ENCODE measurements at regions not wholly inside any gene's neighbourhood (a gene's known extent, or its start where the extent isn't known, plus 50 kb on each side); places are given as distances from the start of the nearest gene placed in this dataset.

GRCh38 chr11:116651098-116651736 lies 121.6 kb downstream of the BUD13 start:
- Histone ChIP-seq H3K36me3 (ENCODE audit: control insufficient read depth in 2 of 2, insufficient read depth in 2 of 2, low read length in 2 of 2) (no peaks in the 10 kb centered on the region), H3K9me3 (ENCODE audit: control insufficient read depth in 2 of 2, low read length in 2 of 2) (peaks cover 4 to 7% of the 10 kb centered on the region in 2 donors), H3K27me3 (ENCODE audit: control insufficient read depth in 1 of 2, insufficient read depth in 2 of 2, low read length in 2 of 2) (no peaks in the 10 kb centered on the region), H3K27ac (ENCODE audit: low read length) (no peak overlapping the region), H3K9ac (ENCODE audit: low read length in 2 of 2) (no peak overlapping the region), H3K4me3 (ENCODE audit: low read length in 2 of 2) (no peak overlapping the region), H3K4me1 (ENCODE audit: control insufficient read depth, insufficient read depth, low read length) (no peaks in the 10 kb centered on the region)

- peaks cover 0 to 9% of the 10 kb centered on the region in 2 donors for H3K9me3 ChIP-seq (ENCODE audit: control insufficient read depth in 2 of 2, low read length in 2 of 2)
- no peak overlapping the region for H3K4me3 ChIP-seq (ENCODE audit: low read length in 2 of 2)
- H3K27ac ChIP-seq (ENCODE audit: low read length), result no peak overlapping the region
- H3K27me3 ChIP-seq (ENCODE audit: control insufficient read depth in 1 of 2, insufficient read depth in 2 of 2, low read length in 2 of 2), result no peaks in the 10 kb centered on the region
- no peaks in the 10 kb centered on the region for H3K4me1 ChIP-seq (ENCODE audit: control insufficient read depth, insufficient read depth, low read length)
- no peaks in the 10 kb centered on the region for H3K36me3 ChIP-seq (ENCODE audit: control insufficient read depth in 2 of 2, insufficient read depth in 2 of 2, low read length in 2 of 2)
- no peak overlapping the region for H3K9ac ChIP-seq (ENCODE audit: low read length in 2 of 2)
These were observed 122.7 kb downstream of the BUD13 start for GRCh38 chr11:116650052-116650451.

- Histone ChIP-seq H3K27me3 (ENCODE audit: control insufficient read depth in 1 of 2, insufficient read depth in 2 of 2, low read length in 2 of 2) (no peaks in the 10 kb centered on the region), H3K36me3 (ENCODE audit: control insufficient read depth in 2 of 2, insufficient read depth in 2 of 2, low read length in 2 of 2) (no peaks in the 10 kb centered on the region), H3K9me3 (ENCODE audit: control insufficient read depth in 2 of 2, low read length in 2 of 2) (peaks cover 0 to 2% of the 10 kb centered on the region in 2 donors), H3K4me1 (ENCODE audit: control insufficient read depth, insufficient read depth, low read length) (no peaks in the 10 kb centered on the region), H3K27ac (ENCODE audit: low read length) (no peak overlapping the region), H3K4me3 (ENCODE audit: low read length in 2 of 2) (no peak overlapping the region), H3K9ac (ENCODE audit: low read length in 2 of 2) (no peak overlapping the region)
These were observed 123.5 kb downstream of the BUD13 start for GRCh38 chr11:116649268-116649667.

GRCh38 chr11:116648247-116649174 lies 124.3 kb downstream of the BUD13 start:
- H3K4me3 ChIP-seq (ENCODE audit: low read length in 2 of 2), result no peak overlapping the region
- no peaks in the 10 kb centered on the region for H3K27me3 ChIP-seq (ENCODE audit: control insufficient read depth in 1 of 2, insufficient read depth in 2 of 2, low read length in 2 of 2)
- H3K36me3 ChIP-seq (ENCODE audit: control insufficient read depth in 2 of 2, insufficient read depth in 2 of 2, low read length in 2 of 2), result no peaks in the 10 kb centered on the region
- H3K4me1 ChIP-seq (ENCODE audit: control insufficient read depth, insufficient read depth, low read length), result no peaks in the 10 kb centered on the region
- peaks cover 0 to 2% of the 10 kb centered on the region in 2 donors for H3K9me3 ChIP-seq (ENCODE audit: control insufficient read depth in 2 of 2, low read length in 2 of 2)
- no peak overlapping the region for H3K9ac ChIP-seq (ENCODE audit: low read length in 2 of 2)
- H3K27ac ChIP-seq (ENCODE audit: low read length), result no peak overlapping the region

- Histone ChIP-seq H3K4me3 (ENCODE audit: low read length in 2 of 2) (no peak overlapping the region), H3K36me3 (ENCODE audit: control insufficient read depth in 2 of 2, insufficient read depth in 2 of 2, low read length in 2 of 2) (no peaks in the 10 kb centered on the region), H3K27me3 (ENCODE audit: control insufficient read depth in 1 of 2, insufficient read depth in 2 of 2, low read length in 2 of 2) (peaks cover 0 to 3% of the 10 kb centered on the region in 2 donors), H3K9me3 (ENCODE audit: control insufficient read depth in 2 of 2, low read length in 2 of 2) (peaks cover 0 to 2% of the 10 kb centered on the region in 2 donors), H3K4me1 (ENCODE audit: control insufficient read depth, insufficient read depth, low read length) (no peaks in the 10 kb centered on the region), H3K27ac (ENCODE audit: low read length) (no peak overlapping the region), H3K9ac (ENCODE audit: low read length in 2 of 2) (no peak overlapping the region)
These were observed 125.3 kb downstream of the BUD13 start for GRCh38 chr11:116647305-116648080.

DNA sequence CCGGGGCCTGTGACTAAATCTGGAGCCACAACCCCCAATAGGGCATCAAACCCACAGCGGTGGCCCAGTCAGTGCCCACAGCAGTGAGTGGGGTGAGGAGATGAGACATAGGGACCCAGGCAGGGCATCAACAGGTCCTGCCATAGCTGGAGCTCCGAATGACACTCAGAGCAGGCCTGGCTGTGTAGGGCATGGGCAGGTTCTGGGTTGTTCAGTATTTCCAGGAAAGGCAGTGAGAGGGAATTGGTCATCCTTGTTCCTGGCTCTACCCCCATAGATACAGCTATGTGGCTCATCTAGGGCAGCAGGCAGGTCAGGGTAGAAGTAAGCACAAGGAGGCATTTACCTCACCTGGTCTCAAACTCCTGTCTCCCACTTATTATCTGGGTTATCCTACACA lies 126.6 kb downstream of the BUD13 start:
- H3K4me3 ChIP-seq (ENCODE audit: low read length in 2 of 2), result no peak overlapping the region
- H3K36me3 ChIP-seq (ENCODE audit: control insufficient read depth in 2 of 2, insufficient read depth in 2 of 2, low read length in 2 of 2), result no peaks in the 10 kb centered on the region
- H3K9ac ChIP-seq (ENCODE audit: low read length in 2 of 2), result no peak overlapping the region
- no peak overlapping the region for H3K27ac ChIP-seq (ENCODE audit: low read length)
- peaks cover 0 to 6% of the 10 kb centered on the region in 2 donors for H3K27me3 ChIP-seq (ENCODE audit: control insufficient read depth in 1 of 2, insufficient read depth in 2 of 2, low read length in 2 of 2)
- H3K9me3 ChIP-seq (ENCODE audit: control insufficient read depth in 2 of 2, low read length in 2 of 2), result peaks cover 0 to 2% of the 10 kb centered on the region in 2 donors
- no peaks in the 10 kb centered on the region for H3K4me1 ChIP-seq (ENCODE audit: control insufficient read depth, insufficient read depth, low read length)

DNA sequence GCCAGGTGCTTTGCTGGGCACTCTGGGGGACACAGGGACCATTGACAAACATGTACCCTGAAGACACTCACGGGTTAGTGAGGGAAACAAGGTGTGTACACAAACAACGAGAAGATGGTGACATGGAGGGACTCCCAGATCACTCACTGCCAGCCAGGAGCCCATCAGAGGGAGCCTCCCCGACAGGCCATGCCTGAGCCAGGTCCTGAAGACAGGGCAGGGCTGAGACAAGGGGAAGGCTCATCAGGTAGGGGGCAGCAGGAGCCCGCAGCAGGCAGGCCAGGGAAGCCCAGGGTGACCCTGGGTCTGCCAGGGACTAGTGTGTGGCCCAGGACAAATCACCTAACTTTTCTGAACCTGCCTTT lies 127.9 kb downstream of the BUD13 start:
- Histone ChIP-seq H3K9ac (ENCODE audit: low read length in 2 of 2) (no peak overlapping the region), H3K4me1 (ENCODE audit: control insufficient read depth, insufficient read depth, low read length) (no peaks in the 10 kb centered on the region), H3K27ac (ENCODE audit: low read length) (no peak overlapping the region), H3K36me3 (ENCODE audit: control insufficient read depth in 2 of 2, insufficient read depth in 2 of 2, low read length in 2 of 2) (no peaks in the 10 kb centered on the region), H3K4me3 (ENCODE audit: low read length in 2 of 2) (no peak overlapping the region), H3K27me3 (ENCODE audit: control insufficient read depth in 1 of 2, insufficient read depth in 2 of 2, low read length in 2 of 2) (peaks cover 0 to 12% of the 10 kb centered on the region in 2 donors), H3K9me3 (ENCODE audit: control insufficient read depth in 2 of 2, low read length in 2 of 2) (peaks cover 0 to 2% of the 10 kb centered on the region in 2 donors)

- peaks cover 0 to 2% of the 10 kb centered on the region in 2 donors for H3K9me3 ChIP-seq (ENCODE audit: control insufficient read depth in 2 of 2, low read length in 2 of 2)
- no peaks in the 10 kb centered on the region for H3K36me3 ChIP-seq (ENCODE audit: control insufficient read depth in 2 of 2, insufficient read depth in 2 of 2, low read length in 2 of 2)
- H3K4me3 ChIP-seq (ENCODE audit: low read length in 2 of 2), result no peak overlapping the region
- no peaks in the 10 kb centered on the region for H3K4me1 ChIP-seq (ENCODE audit: control insufficient read depth, insufficient read depth, low read length)
- no peak overlapping the region for H3K9ac ChIP-seq (ENCODE audit: low read length in 2 of 2)
- H3K27me3 ChIP-seq (ENCODE audit: control insufficient read depth in 1 of 2, insufficient read depth in 2 of 2, low read length in 2 of 2), result peaks cover 0 to 12% of the 10 kb centered on the region in 2 donors
- H3K27ac ChIP-seq (ENCODE audit: low read length), result no peak overlapping the region
These were observed 128.4 kb downstream of the BUD13 start for GRCh38 chr11:116644201-116644940.

DNA sequence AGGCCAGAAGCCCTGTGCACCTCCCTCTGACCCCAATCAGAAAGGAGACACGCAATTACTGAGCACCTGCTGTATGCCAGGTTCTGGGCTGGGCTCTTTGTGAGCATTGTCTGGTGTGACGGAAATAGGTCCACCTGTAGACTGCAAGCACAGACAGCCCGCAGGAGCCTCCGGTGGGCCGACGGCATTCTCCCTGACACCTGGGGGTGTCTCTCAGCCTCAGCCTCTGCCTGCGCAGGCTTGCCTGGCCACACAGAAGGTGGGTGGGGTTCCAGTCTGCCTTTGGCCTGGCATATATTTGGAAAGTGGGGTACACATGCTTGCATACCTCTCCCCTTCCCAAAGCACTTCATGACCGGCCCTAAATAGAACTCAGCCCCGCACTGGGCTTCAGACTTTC lies 129.3 kb downstream of the BUD13 start:
- no peaks in the 10 kb centered on the region for H3K4me1 ChIP-seq (ENCODE audit: control insufficient read depth, insufficient read depth, low read length)
- H3K9me3 ChIP-seq (ENCODE audit: control insufficient read depth in 2 of 2, low read length in 2 of 2), result peaks cover 0 to 2% of the 10 kb centered on the region in 2 donors
- H3K36me3 ChIP-seq (ENCODE audit: control insufficient read depth in 2 of 2, insufficient read depth in 2 of 2, low read length in 2 of 2), result no peaks in the 10 kb centered on the region
- H3K4me3 ChIP-seq (ENCODE audit: low read length in 2 of 2), result no peak overlapping the region
- no peak overlapping the region for H3K9ac ChIP-seq (ENCODE audit: low read length in 2 of 2)
- no peak overlapping the region for H3K27ac ChIP-seq (ENCODE audit: low read length)
- H3K27me3 ChIP-seq (ENCODE audit: control insufficient read depth in 1 of 2, insufficient read depth in 2 of 2, low read length in 2 of 2), result peaks cover 0 to 12% of the 10 kb centered on the region in 2 donors

GRCh38 chr11:116642902-116643301 lies 129.9 kb downstream of the BUD13 start:
- Histone ChIP-seq H3K4me3 (ENCODE audit: low read length in 2 of 2) (no peak overlapping the region), H3K9me3 (ENCODE audit: control insufficient read depth in 2 of 2, low read length in 2 of 2) (peaks cover 0 to 2% of the 10 kb centered on the region in 2 donors), H3K27ac (ENCODE audit: low read length) (no peak overlapping the region), H3K36me3 (ENCODE audit: control insufficient read depth in 2 of 2, insufficient read depth in 2 of 2, low read length in 2 of 2) (no peaks in the 10 kb centered on the region), H3K9ac (ENCODE audit: low read length in 2 of 2) (no peak overlapping the region), H3K4me1 (ENCODE audit: control insufficient read depth, insufficient read depth, low read length) (no peaks in the 10 kb centered on the region), H3K27me3 (ENCODE audit: control insufficient read depth in 1 of 2, insufficient read depth in 2 of 2, low read length in 2 of 2) (peaks cover 0 to 12% of the 10 kb centered on the region in 2 donors)

Measured in stomach smooth muscle (tissue), 2 donors.